Upper lobe of left lung (tissue), 4 donors: ENCODE measurements at regions not wholly inside any gene's neighbourhood (a gene's known extent, or its start where the extent isn't known, plus 50 kb on each side); places are given as distances from the start of the nearest gene placed in this dataset.

ENCODE experiments used
- EP300 ChIP-seq, 4 donors: sonication (generic); formaldehyde crosslinking; IDR thresholded peaks; one replicate each; pipeline ENCODE4 v1.5.1; 2017; ENCODE audit warnings: antibody characterized with exemption in 4 of 4, control low read depth in 2 of 4
- POLR2A ChIP-seq, 4 donors: fragments of 450-650 bp; IDR thresholded peaks; one replicate each; pipeline ENCODE4 v1.5.1; 2016 to 2017; ENCODE audit warnings: antibody characterized with exemption in 4 of 4, mild to moderate bottlenecking in 2 of 4
- POLR2AphosphoS5 ChIP-seq, 2 donors: sonication (generic); formaldehyde crosslinking; IDR thresholded peaks; one replicate each; pipeline ENCODE4 v1.5.1; 2017; ENCODE audit warnings: antibody characterized with exemption in 2 of 2
- TF ChIP-seq, protein P1 (sequence below), 6 experiments: fragments of 450-650 bp in 4 of 6; fragments of 200-600 bp in 2 of 6; sonication (generic) in 2 of 6; IDR thresholded peaks; one replicate each; pipeline ENCODE4 v1.5.1; 2016 to 2019; ENCODE audit warnings: antibody characterized with exemption in 6 of 6

DNA sequence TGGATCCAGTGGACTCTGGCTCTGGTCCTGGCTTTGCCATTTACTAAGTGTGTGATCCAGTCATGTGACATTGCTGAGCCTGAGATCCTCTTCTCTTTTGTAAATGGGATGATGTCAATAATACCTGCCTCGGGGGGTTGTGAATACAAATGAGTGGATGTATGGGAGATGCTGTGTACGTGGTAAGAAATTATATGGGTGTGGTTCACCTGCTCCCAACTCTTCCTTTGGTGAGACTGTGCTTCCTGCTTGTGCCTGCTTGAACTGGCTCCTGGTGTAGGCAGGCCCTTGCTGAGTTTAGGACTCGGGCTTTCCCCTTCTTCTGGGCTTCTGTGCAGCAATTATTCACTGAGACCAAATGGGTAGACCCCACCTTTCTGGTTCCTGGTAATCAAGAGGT, 189.5 kb upstream of the FRMD6 start:
- TF ChIP-seq POLR2A (IDR thresholded peaks at IDR 0.05) (no peak), POLR2AphosphoS5 (IDR thresholded peaks at IDR 0.05) (no peak), EP300 (IDR thresholded peaks at IDR 0.05) (no peak)
- TF ChIP-seq, protein P1, sequence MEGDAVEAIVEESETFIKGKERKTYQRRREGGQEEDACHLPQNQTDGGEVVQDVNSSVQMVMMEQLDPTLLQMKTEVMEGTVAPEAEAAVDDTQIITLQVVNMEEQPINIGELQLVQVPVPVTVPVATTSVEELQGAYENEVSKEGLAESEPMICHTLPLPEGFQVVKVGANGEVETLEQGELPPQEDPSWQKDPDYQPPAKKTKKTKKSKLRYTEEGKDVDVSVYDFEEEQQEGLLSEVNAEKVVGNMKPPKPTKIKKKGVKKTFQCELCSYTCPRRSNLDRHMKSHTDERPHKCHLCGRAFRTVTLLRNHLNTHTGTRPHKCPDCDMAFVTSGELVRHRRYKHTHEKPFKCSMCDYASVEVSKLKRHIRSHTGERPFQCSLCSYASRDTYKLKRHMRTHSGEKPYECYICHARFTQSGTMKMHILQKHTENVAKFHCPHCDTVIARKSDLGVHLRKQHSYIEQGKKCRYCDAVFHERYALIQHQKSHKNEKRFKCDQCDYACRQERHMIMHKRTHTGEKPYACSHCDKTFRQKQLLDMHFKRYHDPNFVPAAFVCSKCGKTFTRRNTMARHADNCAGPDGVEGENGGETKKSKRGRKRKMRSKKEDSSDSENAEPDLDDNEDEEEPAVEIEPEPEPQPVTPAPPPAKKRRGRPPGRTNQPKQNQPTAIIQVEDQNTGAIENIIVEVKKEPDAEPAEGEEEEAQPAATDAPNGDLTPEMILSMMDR (IDR thresholded peaks at IDR 0.05), result no peak
